Left ventricle myocardium superior (tissue), 1 donor: ENCODE measurements at regions not wholly inside any gene's neighbourhood (a gene's known extent, or its start where the extent isn't known, plus 50 kb on each side); places are given as distances from the start of the nearest gene placed in this dataset.
"Not testable (repeated sequence)": the region's sequence is repeated elsewhere in the genome, so short reads cannot be mapped to it uniquely, and the experiment has no call there.

Experiments used
- ATAC-seq: fragments of 200-7000 bp; cut with Tn5 transposase; one replicate; pipeline ENCODE4 v1.9.1; 2020; ENCODE audit warnings: mild to moderate bottlenecking, moderate library complexity
- DNase-seq: peaks from one replicate; pipeline ENCODE4 v3.0.0-alpha.2; 2020
- intact Hi-C: fragments of 100-400 bp; cut with micrococcal nuclease; formaldehyde crosslinking; loops from one replicate; pipeline ENCODE4 v1.11.0; 2022
- donor health status: DM: no; HTN: yes; CAD: no; lungs with severe emphysema.

- DNase-seq (no peak), ATAC-seq (no peak)
- intact Hi-C loops: no loop called here
Measured at GRCh38 chr13:111437856-111438547, 117.6 kb downstream of the TEX29 start.

DNA sequence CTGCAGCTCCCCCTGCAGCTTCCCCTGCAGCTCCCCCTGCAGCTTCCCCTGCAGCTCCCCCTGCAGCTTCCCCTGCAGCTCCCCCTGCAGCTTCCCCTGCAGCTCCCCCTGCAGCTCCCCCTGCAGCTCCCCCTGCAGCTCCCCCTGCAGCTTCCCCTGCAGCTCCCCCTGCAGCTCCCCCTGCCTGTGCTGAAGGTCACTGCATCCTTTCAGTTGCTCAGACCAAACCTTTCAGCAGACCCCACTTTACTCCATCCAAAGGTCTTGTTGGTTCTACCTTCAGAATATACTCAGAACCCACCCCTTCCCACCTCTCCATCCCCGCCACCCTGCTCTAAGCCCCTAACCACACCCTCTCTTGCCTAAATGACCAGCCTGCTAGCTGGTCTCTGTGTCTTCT is 120.0 kb downstream of the TEX29 start:
- intact Hi-C loops, ATAC-seq, DNase-seq: not testable (repeated sequence)

DNA sequence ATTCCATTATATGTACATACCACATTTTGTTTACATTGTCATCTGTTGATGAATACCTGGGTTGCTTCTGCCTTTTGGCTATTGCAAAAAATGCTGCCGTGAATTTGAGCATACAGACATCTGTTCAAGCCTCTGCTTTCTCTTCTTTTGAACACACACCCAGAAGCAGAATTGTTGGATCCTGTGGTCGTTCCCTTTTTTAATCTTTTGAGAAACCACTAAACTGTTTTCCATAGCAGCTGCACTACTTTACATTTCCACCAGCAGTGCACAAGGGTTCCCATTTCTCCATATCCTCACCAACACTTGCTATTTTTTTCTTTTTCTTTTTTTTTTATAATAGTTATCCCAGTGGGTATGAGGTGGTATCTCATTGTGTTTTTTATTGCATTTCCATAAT is 123.5 kb downstream of the TEX29 start:
- intact Hi-C loops: no loop called here
- ATAC-seq (no peak), DNase-seq (no peak)

- ATAC-seq: no peak
- intact Hi-C loops: no loop called here
- no peak for DNase-seq
Measured at GRCh38 chr13:111448504-111448903, 128.1 kb downstream of the TEX29 start.

DNA sequence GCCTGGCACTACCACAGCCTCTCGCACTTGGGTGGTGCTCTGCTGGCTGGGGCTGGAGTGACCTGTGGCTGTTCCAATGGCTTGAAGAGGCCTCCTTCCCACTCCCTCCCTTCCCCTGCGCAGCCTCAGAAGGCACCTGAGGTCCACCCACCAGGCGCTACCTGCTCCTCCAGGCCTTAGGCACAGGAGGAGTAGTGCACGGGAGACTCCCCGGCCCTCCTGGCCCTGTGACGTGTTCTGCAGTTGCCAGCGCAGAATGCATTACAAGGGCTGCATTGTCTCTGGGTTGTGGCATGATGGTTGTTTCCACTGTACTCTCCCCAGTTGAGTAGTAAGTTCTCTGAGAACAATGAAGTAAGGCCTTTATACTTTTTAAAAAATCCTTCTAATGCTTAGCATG is 128.6 kb downstream of the TEX29 start:
- intact Hi-C loops: no loop called here
- DNase-seq: no peak
- ATAC-seq: no peak

GRCh38 chr13:111451402-111451801 is 131.0 kb downstream of the TEX29 start:
- DNase-seq (no peak), ATAC-seq (no peak)
- intact Hi-C loops: no loop called here

DNA sequence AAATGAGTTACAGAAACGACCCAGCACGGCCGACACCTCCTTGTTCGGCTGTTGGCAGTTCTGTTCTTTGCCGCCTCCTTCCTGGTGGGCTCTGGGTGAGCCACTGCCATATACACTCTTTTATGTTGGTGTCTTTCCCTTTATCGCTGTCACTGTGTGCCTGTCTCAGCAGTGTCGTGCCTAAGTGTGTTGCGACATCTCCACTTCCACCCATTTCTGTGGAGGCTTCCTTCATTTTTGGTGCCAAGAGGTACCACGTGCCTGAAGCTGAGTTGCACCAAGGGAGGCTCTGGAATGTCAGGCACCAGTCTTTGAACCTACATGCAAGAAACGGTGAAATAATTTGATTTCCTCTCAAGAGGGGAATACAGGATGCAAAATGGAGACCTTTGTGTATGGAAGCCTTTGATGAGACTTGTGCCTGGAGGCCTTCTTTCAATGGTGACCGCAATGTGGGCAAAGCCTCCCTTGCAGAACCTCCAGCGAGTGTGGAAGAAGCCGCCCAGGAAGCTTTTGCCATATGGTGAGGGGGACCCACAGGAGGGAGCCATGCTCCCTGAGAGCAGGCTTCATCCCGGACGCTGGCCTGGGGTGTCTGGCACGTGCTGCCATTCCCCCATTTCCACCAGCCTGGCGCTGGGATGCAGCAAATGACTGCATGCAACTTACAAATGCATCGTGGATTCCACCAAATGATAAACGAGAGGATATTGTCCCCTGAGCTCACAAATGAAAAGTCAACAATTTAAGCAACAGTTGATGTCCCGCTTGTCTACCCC is 136.2 kb downstream of the TEX29 start:
- intact Hi-C loops: no loop called here
- DNase-seq (no peak), ATAC-seq (no peak)

DNA sequence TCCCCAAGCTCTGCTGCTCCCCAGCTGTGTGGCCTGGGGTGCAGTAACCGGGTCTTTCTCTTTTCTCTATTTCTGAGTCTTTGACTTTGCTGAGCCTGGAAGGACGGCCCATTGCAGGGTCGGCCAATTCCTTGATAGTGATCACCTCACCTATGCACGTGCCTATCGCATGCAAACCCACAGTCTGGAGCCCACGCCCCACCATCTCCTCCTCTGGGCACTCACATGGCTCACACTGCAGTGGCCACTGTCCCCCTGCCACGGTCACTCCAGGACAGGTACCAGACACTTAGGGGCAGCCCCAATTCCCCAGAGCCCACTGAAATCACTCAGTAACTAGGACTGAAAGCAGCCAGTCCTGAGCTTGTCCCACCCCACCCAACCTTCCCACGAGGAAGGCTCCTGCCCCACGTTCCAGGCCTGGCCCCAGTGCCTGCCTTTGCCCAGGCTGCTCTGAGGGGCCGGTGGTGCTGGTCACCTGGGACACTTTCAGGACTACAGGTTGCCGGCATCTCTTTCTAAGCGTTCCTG is 137.6 kb downstream of the TEX29 start:
- ATAC-seq (no peak), DNase-seq (no peak)
- intact Hi-C loops: no loop called here

DNA sequence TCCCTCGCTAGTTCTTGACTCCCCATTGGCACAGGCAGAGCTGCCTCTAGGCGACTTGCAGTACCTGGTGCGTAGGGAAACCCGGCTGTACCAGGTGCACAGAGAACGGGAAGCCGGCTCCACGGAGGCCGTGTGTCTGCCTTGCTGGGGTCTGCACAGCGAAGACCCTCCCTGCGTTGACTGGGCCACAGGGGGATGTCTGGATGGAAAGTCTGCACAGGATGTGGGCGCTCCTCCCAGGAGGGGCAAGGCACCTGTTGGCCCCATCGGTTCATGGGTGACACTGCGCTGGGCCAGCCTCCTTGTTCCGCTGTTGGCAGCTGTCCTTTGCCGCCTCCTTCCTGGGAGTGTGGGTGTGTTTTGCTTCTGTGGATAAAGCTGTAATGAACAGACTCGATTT is 138.3 kb downstream of the TEX29 start:
- DNase-seq (no peak), ATAC-seq (no peak)
- intact Hi-C loops: no loop called here

DNA sequence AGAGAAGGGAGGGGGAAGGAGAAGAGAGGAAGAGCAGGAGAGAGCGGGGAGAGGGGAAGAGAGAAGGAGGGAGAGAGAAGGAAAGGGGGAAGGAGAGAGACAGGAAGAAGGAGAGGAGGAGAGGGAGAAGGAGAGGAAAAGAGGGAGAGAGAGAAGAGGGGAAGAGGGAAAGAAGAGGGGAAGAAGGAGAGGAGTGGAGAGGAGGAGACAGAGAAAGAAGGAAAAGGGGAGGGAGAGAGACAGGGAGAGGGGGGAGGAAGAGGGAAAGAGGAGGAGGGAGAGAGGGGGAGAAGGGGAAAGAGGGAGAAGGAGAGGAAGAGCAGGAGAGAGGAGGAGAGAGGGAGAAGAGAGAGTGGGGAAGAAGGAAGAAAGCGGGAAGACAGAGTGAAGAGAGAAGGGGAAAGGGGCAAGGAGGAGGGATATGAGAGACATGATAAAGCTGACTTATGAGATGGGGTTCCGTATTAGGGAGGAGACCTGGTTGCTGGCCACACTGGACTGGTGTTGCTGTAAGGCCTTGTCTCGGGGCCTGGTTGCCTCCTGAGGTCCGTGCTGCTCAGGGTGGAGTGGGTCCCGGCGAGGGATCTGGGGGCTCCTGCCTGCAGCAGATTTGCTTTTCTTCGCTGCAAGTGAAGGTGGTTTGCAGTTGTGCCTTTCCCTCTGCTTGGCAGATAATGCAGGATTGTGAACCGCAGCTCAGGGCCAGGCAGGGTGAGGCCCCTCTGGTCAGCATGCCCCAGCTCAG is 139.5 kb downstream of the TEX29 start:
- ATAC-seq (no peak), DNase-seq (no peak)
- intact Hi-C loops: no loop called here

DNA sequence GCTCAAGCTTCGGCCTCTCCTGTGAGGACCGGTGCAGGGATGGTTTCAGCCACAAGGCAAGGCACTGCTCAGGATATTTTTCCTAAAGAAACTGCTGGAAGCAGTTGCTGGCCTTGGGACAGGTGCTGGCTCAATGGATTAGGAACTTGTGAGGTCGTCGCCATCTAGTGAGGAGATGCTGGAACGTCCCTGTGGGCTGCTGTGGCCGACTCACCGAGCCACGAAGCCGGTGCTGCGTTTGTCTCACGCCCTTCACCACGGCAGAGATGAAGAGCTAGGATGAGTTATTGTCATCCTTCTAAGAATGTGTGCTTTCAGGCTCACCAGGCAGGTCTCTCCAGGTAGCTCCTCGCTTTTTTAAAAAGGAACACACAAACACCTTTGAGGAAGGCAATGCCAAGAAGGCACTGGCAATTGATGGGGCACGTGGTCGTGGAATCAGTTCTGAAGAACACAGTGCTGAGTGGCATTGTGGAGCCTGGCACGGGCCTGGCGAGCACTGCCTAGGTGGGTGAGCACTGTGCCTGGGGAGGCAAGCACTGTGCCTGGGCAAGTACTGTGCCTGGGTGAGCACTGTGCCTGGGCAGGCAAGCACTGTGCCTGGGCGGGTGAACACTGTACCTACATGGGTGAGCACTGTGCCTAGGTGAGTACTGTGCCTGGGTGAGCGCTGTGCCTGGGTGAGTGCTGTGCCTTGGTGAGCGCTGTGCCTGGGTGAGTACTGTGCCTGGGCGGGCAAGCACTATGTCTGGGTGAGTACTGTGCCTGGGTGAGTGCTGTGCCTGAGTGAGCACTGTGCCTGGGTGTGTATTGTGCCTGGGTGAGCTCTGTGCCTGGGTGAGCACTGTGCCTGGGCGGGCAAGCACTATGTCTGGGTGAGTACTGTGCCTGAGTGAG is 140.4 kb downstream of the TEX29 start:
- ATAC-seq (peak; percentile 84), DNase-seq (peak; percentile 55)
- intact Hi-C loops: no loop called here

DNA sequence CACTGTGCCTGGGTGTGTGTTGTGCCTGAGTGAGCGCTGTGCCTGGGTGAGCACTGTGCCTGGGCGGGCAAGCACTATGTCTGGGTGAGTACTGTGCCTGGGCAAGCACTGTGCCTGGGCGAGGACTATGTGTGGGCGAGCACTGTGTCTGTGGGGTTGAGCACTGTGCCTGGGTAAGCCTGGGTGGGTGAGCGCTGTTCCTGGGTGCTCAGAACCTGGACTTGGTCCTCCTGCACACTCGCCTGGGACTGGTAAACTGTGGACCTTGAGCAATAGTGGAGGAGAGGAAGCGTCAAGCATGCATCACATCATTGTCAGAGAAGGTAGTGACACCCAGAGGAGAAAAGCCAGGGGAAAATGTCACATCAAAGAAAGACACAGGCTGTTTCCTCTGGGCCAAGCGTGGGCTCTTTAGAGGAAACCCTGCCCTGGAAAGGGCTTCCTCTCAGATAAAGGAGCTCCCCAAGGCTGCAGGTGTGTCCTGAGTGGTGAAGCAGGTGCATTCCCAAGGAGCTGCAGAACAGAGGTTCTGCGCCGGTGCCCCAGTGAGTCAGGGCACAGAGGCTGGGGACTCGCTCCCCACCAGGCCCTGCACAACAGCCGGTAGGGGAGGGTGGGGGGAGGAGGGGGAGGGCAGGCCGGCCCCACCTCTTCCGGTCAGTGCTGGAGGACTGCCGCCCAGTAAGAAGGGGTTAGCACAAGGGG is 141.2 kb downstream of the TEX29 start:
- no peak for DNase-seq
- no peak for ATAC-seq
- intact Hi-C loops: no loop called here

DNA sequence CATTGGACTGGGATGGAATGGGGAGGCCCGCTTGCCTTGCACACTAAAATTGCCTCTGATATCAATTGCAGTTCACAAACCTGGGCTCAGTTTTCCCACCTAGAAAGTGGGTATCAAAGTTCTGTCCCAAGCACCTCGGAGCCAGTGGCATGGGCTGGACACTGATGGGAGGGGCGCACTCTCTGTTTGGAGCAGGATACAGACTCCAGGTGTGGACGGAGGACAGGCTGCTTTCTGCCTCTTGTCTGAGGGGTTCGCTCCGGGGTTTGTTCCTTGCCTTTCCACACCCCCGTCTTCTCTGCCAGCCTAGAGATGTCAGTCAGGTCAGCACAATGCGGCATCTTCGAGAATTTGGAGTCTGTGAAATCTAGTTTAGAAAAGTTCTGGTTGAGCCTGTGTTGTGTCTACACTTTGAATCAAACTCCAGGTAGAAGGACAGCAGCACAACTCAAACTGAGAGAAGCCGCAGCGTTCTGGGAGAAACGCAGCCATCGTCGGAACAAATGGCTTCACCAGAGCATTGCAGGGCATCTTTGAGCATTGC is 141.9 kb downstream of the TEX29 start:
- DNase-seq (no peak), ATAC-seq (no peak)
- intact Hi-C loops: no loop called here

DNA sequence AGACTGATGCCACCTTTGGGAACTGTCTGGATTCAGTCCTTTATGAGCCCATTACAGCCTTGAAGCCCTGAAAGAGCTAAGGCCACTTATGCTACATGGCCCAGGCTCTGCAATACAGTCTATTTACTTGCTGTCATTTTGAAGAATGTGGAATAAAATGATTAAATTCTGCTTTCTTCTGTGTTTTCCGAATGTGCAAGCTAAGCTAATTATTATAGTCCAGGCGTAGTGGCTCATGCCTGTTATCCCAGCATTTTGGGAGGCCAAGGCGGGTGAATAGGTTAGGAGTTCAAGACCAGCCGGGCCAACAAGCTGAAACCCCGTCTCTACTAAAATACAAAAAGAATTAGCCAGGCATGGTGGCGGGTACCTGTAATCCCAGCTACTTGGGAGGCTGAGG is 142.5 kb downstream of the TEX29 start:
- ATAC-seq (no peak), DNase-seq (no peak)
- intact Hi-C loops: no loop called here

DNA sequence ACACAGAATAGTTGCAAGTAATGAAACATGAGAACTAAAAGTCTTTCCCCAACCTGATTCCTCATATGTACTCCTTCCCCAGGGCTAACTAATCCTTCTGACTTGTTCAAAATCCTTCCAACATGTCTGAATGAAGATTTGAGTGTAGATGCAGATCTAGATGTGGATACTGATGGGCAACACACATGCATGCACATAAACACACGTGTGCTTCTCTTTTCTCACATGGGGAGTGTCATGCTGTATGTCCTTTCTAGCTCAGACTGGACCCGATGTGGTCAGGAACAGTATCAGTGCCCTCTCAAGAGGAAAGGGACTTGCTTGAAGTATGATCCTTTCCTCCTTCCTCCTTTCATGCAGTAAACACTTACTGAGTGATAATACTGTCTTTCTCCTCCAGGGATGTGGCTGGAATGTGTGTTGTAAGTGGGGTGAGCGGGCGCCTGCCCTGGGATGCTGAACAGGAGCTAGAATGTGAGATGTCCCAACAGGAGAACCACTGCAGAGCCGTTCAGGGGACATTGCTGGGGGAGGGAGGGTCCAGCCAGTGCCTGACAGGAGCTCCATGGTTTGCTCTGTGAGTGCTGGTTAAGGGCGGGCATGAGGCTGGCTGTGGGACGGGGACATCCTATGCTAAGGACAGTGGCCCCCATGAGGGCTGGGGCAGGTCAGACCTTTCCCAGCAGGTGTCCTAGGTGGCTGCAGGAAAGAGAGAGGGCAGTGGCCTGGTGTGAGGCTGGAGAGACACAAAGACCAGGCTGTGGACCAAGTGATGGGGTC is 146.9 kb downstream of the TEX29 start:
- intact Hi-C loops: no loop called here
- ATAC-seq: no peak
- DNase-seq: no peak

DNA sequence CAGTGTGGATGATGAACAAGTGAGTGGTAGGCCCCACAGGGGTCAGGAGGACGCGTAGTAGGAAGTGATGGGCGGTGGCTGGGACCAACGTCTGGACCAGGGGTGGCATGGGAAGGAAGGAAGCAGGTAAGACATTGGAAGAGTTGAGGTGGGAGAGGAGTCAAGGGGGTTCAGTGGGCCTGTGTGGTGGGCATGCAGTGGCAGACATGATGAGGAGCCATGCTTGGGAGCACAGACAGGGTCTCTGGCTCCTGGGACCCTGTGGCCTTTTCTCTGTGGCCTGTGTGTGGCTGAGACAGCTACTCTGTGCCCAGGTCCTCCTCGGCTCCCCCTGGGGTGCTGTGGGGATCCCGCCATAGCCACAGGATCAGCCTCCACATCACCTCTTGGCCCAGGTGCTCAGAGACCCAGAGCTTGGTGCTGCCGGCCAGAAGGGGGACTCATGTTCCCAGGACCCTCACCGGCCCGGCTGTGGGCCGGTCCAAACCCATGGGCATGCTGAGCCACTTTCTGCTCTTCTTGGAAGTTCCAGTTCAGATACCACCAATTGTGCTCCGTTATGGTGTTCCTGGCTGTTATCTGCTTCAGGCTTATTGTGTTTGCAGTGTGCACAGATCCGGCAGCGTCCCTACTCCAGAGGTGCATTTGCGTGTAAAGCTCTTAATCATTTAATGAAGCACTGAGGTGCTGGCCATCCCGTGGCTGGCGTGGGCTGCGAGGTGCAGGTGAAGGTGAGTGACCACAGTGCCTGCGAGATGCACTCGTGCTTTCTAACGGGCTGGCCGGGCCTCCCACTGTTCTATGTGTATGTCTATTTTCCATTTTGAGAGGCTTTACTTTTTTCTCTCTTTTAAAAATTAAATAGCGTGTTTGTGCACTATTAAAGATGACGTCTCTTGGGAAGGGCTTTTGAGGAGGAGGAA is 147.9 kb downstream of the TEX29 start:
- intact Hi-C loops: no loop called here
- no peak for DNase-seq
- ATAC-seq: no peak
